Psoas muscle (tissue), 7 donors: ENCODE measurements at regions not wholly inside any gene's neighbourhood (a gene's known extent, or its start where the extent isn't known, plus 50 kb on each side); places are given as distances from the start of the nearest gene placed in this dataset.
"Not testable (repeated sequence)": the region's sequence is repeated elsewhere in the genome, so short reads cannot be mapped to it uniquely, and the experiment has no call there.

Experiments
- ATAC-seq, 4 donors: fragments of 200-7000 bp; cut with Tn5 transposase; one replicate each; pipeline ENCODE4 v1.9.1; 2020; ENCODE audit warnings: moderate library complexity in 3 of 4, mild to moderate bottlenecking in 2 of 4
- DNase-seq, 2 donors: peaks; one replicate each; pipeline ENCODE4 v3.0.0-alpha.2; 2020
- H3K27ac ChIP-seq: fragments of 200-600 bp; one replicate; pipeline ENCODE4 v1.8.0; 2022
- H3K27me3 ChIP-seq, 3 donors: fragments of 200-600 bp in 1 of 3; one replicate each; pipeline versions ENCODE4 v1.6.1 to v1.8.0; 2013 to 2022; ENCODE audit warnings: low read length in 2 of 3, mild to moderate bottlenecking in 2 of 3, moderate library complexity in 1 of 3; ENCODE audit not compliant: insufficient read depth in 3 of 3
- H3K36me3 ChIP-seq, 2 donors: fragments of 200-600 bp in 1 of 2; one replicate each; pipeline versions ENCODE4 v1.6.1 to v1.8.0; 2013 to 2022; ENCODE audit warnings: low read depth in 1 of 2, mild to moderate bottlenecking in 1 of 2, moderate library complexity in 1 of 2; ENCODE audit not compliant: insufficient read depth in 1 of 2
- H3K4me1 ChIP-seq: fragments of 200-600 bp; one replicate; pipeline ENCODE4 v1.8.0; 2022
- H3K4me3 ChIP-seq: fragments of 200-600 bp; one replicate; pipeline ENCODE4 v1.8.0; 2022; ENCODE audit warnings: mild to moderate bottlenecking
- H3K9me3 ChIP-seq: fragments of 200-600 bp; one replicate; pipeline ENCODE4 v1.8.0; 2022
- CTCF ChIP-seq: fragments of 200-600 bp; IDR thresholded peaks from one replicate; pipeline ENCODE4 v1.8.0; 2022; ENCODE audit warnings: antibody characterized with exemption
- WGBS, 3 donors: extraction: QIAGEN DNeasy Blood & Tissue Kit; methylation state at CpG; one replicate each; pipeline versions ENCODE4 v1.1.6 to v1.1.7; 2013; 5-methylcytosine and 5-hydroxymethylcytosine counted together
- intact Hi-C, 2 donors: fragments of 100-400 bp; cut with DNase I; formaldehyde crosslinking; loops; one replicate each; pipeline versions ENCODE4 v1.11.0 to v1.14.2; 2022
- donor health status: healthy with polysubstance abuse.
- donor health status: DM: no; HTN: no; CAD: no; lungs with moderate emphysema.
- donor health status: Bipolar disorder and iron deficiency.
- donor health status: healthy.
- donor health status: DM: yes; HTN: yes; CAD: no.
- donor health status: DM: no; HTN: no; CAD: no.
- donor health status: DM: yes; HTN: yes; CAD: no.

GRCh38 chr12:126042286-126042685 is 977.1 kb downstream of the AACS start:
- Histone ChIP-seq H3K9me3 (no peaks in the 10 kb centered on the region), H3K27ac (no peak overlapping the region), H3K4me3 (no peak overlapping the region), H3K27me3 (no peaks in the 10 kb centered on the region), H3K36me3 (no peaks in the 10 kb centered on the region), H3K4me1 (no peaks in the 10 kb centered on the region)
- DNase-seq: no peak
- TF ChIP-seq CTCF: no peak
- intact Hi-C loops: no loop called here
- WGBS, 3 donors: 76 to 80% (median 78%) methylated on average over 5 of the region's 5 CpGs
- ATAC-seq: no peak

- H3K27ac ChIP-seq, intact Hi-C loops, ATAC-seq, DNase-seq, H3K9me3 ChIP-seq, H3K4me1 ChIP-seq, H3K27me3 ChIP-seq, H3K36me3 ChIP-seq, H3K4me3 ChIP-seq: not testable (repeated sequence)
- 41 to 62% (median 50%) methylated on average over 5 of the region's 5 CpGs for WGBS, 3 donors
Measured at GRCh38 chr12:126049501-126049900, 984.3 kb downstream of the AACS start.

GRCh38 chr12:126051611-126052107 is 986.4 kb downstream of the AACS start:
- H3K27me3 ChIP-seq: peaks cover 0 to 3% (median 0%) of the 10 kb centered on the region in 3 donors
- intact Hi-C loops: no loop called here
- ATAC-seq (no peak), DNase-seq (no peak)
- 59 to 65% (median 64%) methylated on average over 6 of the region's 6 CpGs for WGBS, 3 donors
- no peak for TF ChIP-seq CTCF
- no peaks in the 10 kb centered on the region for H3K36me3 ChIP-seq
- no peak overlapping the region for H3K27ac ChIP-seq
- H3K4me1 ChIP-seq: no peaks in the 10 kb centered on the region
- no peaks in the 10 kb centered on the region for H3K9me3 ChIP-seq
- H3K4me3 ChIP-seq: no peak overlapping the region

- Histone ChIP-seq H3K27me3 (peaks cover 0 to 3% (median 0%) of the 10 kb centered on the region in 3 donors), H3K36me3 (no peaks in the 10 kb centered on the region), H3K4me3 (no peak overlapping the region), H3K9me3 (no peaks in the 10 kb centered on the region), H3K27ac (no peak overlapping the region), H3K4me1 (no peaks in the 10 kb centered on the region)
- DNase-seq (no peak), ATAC-seq (no peak)
- intact Hi-C loops: no loop called here
- no peak for TF ChIP-seq CTCF
- WGBS, 3 donors: 52 to 58% (median 52%) methylated on average over 4 of the region's 4 CpGs
Measured at GRCh38 chr12:126055521-126055920, 990.3 kb downstream of the AACS start.

GRCh38 chr12:126061777-126062176 is 996.5 kb downstream of the AACS start:
- DNase-seq (no peak), ATAC-seq (no peak)
- intact Hi-C loops: no loop called here
- TF ChIP-seq CTCF: no peak
- Histone ChIP-seq H3K36me3 (no peaks in the 10 kb centered on the region), H3K27ac (no peak overlapping the region), H3K27me3 (peaks cover 0 to 4% (median 0%) of the 10 kb centered on the region in 3 donors), H3K4me1 (no peaks in the 10 kb centered on the region), H3K9me3 (peaks cover 4% of the 10 kb centered on the region), H3K4me3 (no peak overlapping the region)
- WGBS, 3 donors: 19 to 25% (median 23%) methylated on average over 6 of the region's 6 CpGs
